H9 (cell line): ENCODE measurements at regions not wholly inside any gene's neighbourhood (a gene's known extent, or its start where the extent isn't known, plus 50 kb on each side); places are given as distances from the start of the nearest gene placed in this dataset.

Experiments
- DNase-seq: peaks from one replicate; pipeline ENCODE4 v3.0.0-alpha.2; 2017
- H2AFZ ChIP-seq: one replicate; pipeline ENCODE4 v1.6.1; 2013; ENCODE audit warnings: mild to moderate bottlenecking, low read length, control low read depth, moderate library complexity
- H2AK5ac ChIP-seq: 2 replicates; pipeline ENCODE4 v1.6.1; 2013; ENCODE audit warnings: low read length, control low read depth, mixed read lengths; ENCODE audit not compliant: insufficient read length
- H2BK120ac ChIP-seq: one replicate; pipeline ENCODE4 v1.6.1; 2013; ENCODE audit warnings: low read depth, mild to moderate bottlenecking, low read length, control low read depth, inconsistent platforms; ENCODE audit not compliant: poor library complexity, severe bottlenecking
- H2BK12ac ChIP-seq: 2 replicates; pipeline ENCODE4 v1.6.1; 2013; ENCODE audit warnings: low read length, control low read depth, mixed read lengths, low read depth; ENCODE audit not compliant: insufficient read length
- H2BK15ac ChIP-seq: 2 replicates; pipeline ENCODE4 v1.6.1; 2013; ENCODE audit warnings: low read depth, low read length, control low read depth
- H2BK20ac ChIP-seq: one replicate; pipeline ENCODE4 v1.6.1; 2013; ENCODE audit warnings: low read depth, mild to moderate bottlenecking, low read length, control low read depth, inconsistent platforms; ENCODE audit not compliant: poor library complexity, severe bottlenecking
- H2BK5ac ChIP-seq: 2 replicates; pipeline ENCODE4 v1.6.1; 2013; ENCODE audit warnings: low read length, control low read depth, mixed read lengths; ENCODE audit not compliant: insufficient read length
- H3K14ac ChIP-seq: 2 replicates; pipeline ENCODE4 v1.6.1; 2013; ENCODE audit warnings: low read length, control low read depth; ENCODE audit not compliant: insufficient read depth
- H3K18ac ChIP-seq: 2 replicates; pipeline ENCODE4 v1.6.1; 2013; ENCODE audit warnings: low read depth, mild to moderate bottlenecking, mixed read lengths, low read length, control low read depth; ENCODE audit not compliant: insufficient read length
- H3K23ac ChIP-seq: 2 replicates; pipeline ENCODE4 v1.6.1; 2013; ENCODE audit warnings: low read length, control low read depth, mixed read lengths, low read depth; ENCODE audit not compliant: insufficient read length
- H3K23me2 ChIP-seq: 2 replicates; pipeline ENCODE4 v1.6.1; 2013; ENCODE audit warnings: low read depth, mild to moderate bottlenecking, mixed read lengths, low read length, control low read depth; ENCODE audit not compliant: insufficient read length, poor library complexity, severe bottlenecking
- H3K27ac ChIP-seq: 2 replicates; pipeline ENCODE4 v1.5.1; 2013; ENCODE audit warnings: low read length, control low read depth, mixed read lengths, low read depth; ENCODE audit not compliant: insufficient read length
- H3K27me3 ChIP-seq: 2 replicates; pipeline ENCODE4 v1.6.1; 2013; ENCODE audit warnings: low read length, control low read depth, inconsistent platforms; ENCODE audit not compliant: insufficient read depth
- H3K4ac ChIP-seq: 2 replicates; pipeline ENCODE4 v1.6.1; 2013; ENCODE audit warnings: low read depth, mild to moderate bottlenecking, control low read depth, inconsistent platforms, low read length, moderate library complexity
- H3K4me1 ChIP-seq: 2 replicates; pipeline ENCODE4 v1.6.1; 2013; ENCODE audit warnings: low read length, control low read depth, inconsistent platforms; ENCODE audit not compliant: insufficient read depth
- H3K4me2 ChIP-seq: 2 replicates; pipeline ENCODE4 v1.6.1; 2013; ENCODE audit warnings: low read length, control low read depth, mixed read lengths; ENCODE audit not compliant: insufficient read length, insufficient read depth
- H3K56ac ChIP-seq: 2 replicates; pipeline ENCODE4 v1.6.1; 2013; ENCODE audit warnings: low read depth, mild to moderate bottlenecking, mixed read lengths, low read length, control low read depth; ENCODE audit not compliant: insufficient read length
- H3K79me1 ChIP-seq: 2 replicates; pipeline ENCODE4 v1.6.1; 2013; ENCODE audit warnings: low read depth, mild to moderate bottlenecking, moderate library complexity, low read length, control low read depth, inconsistent platforms; ENCODE audit not compliant: insufficient read depth, poor library complexity, severe bottlenecking
- H3K79me2 ChIP-seq: 2 replicates; pipeline ENCODE4 v1.6.1; 2013; ENCODE audit warnings: low read length, control low read depth, inconsistent platforms; ENCODE audit not compliant: insufficient read depth
- H3K9ac ChIP-seq: 2 replicates; pipeline ENCODE4 v1.6.1; 2013; ENCODE audit warnings: low read length, control low read depth, mixed read lengths; ENCODE audit not compliant: insufficient read length; ENCODE audit errors: extremely low read depth
- H3K9me3 ChIP-seq: one replicate; pipeline ENCODE4 v1.6.1; 2013; ENCODE audit warnings: low read depth, low read length, inconsistent platforms; ENCODE audit not compliant: control insufficient read depth
- H3T11ph ChIP-seq: one replicate; pipeline ENCODE4 v1.6.1; 2013; ENCODE audit warnings: mild to moderate bottlenecking, low read length, control low read depth, inconsistent platforms
- H4K20me1 ChIP-seq: one replicate; pipeline ENCODE4 v1.6.1; 2013; ENCODE audit not compliant: control insufficient read depth, insufficient read length, insufficient read depth
- H4K5ac ChIP-seq: 2 replicates; pipeline ENCODE4 v1.6.1; 2013; ENCODE audit warnings: low read depth, mild to moderate bottlenecking, mixed read lengths, low read length, control low read depth; ENCODE audit not compliant: insufficient read length
- H4K8ac ChIP-seq: replicated peaks from 2 replicates; pipeline ENCODE4 v1.6.1; 2013; ENCODE audit warnings: low read length, control low read depth, mixed read lengths, low read depth; ENCODE audit not compliant: insufficient read length
- H4K91ac ChIP-seq: 2 replicates; pipeline ENCODE4 v1.6.1; 2013; ENCODE audit warnings: low read depth, mild to moderate bottlenecking, moderate library complexity, mixed read lengths, low read length, control low read depth; ENCODE audit not compliant: insufficient read length
- H3K27ac Mint-ChIP-seq, 3 experiments: 2 replicates in 2 of 3; 3 replicates in 1 of 3; pipeline ENCODE4 v1.8.0; 2020 to 2021; ENCODE audit warnings: mixed read lengths in 3 of 3, mild to moderate bottlenecking in 1 of 3, moderate library complexity in 1 of 3
- H3K27me3 Mint-ChIP-seq: 2 replicates; pipeline ENCODE4 v1.8.0; 2021; ENCODE audit warnings: low read depth, mild to moderate bottlenecking, moderate library complexity, mixed read lengths
- H3K36me3 Mint-ChIP-seq, 3 experiments: 2 replicates in 2 of 3; 3 replicates in 1 of 3; pipeline ENCODE4 v1.8.0; 2020 to 2021; ENCODE audit warnings: low read depth in 3 of 3, mixed read lengths in 3 of 3; ENCODE audit not compliant: insufficient read depth in 1 of 3
- H3K4me1 Mint-ChIP-seq, 2 experiments: 2 replicates each; pipeline ENCODE4 v1.8.0; 2020; ENCODE audit warnings: mixed read lengths in 2 of 2
- H3K4me3 Mint-ChIP-seq, 2 experiments: 2 replicates in 1 of 2; 3 replicates in 1 of 2; pipeline ENCODE4 v1.8.0; 2020 to 2021; ENCODE audit warnings: mild to moderate bottlenecking in 2 of 2, mixed read lengths in 2 of 2, moderate library complexity in 1 of 2
- H3K9me3 Mint-ChIP-seq, 2 experiments: 2 replicates in 1 of 2; 3 replicates in 1 of 2; pipeline ENCODE4 v1.8.0; 2020; ENCODE audit warnings: mild to moderate bottlenecking in 2 of 2, mixed read lengths in 2 of 2, moderate library complexity in 1 of 2
- WGBS: extraction: QIAGEN DNeasy Blood & Tissue Kit; methylation state at CpG from one replicate; pipeline ENCODE4 v1.1.7; 2013; ENCODE audit warnings: missing lambda C conversion rate, low lambda C conversion rate, mixed read lengths; ENCODE audit not compliant: insufficient read length; ENCODE audit errors: extremely low coverage; 5-methylcytosine and 5-hydroxymethylcytosine counted together
- TF ChIP-seq, protein P1 (sequence below): fragments of 200-600 bp; sonication (generic); conservative IDR thresholded peaks from 3 replicates; pipeline ENCODE4 v1.8.0; 2021; ENCODE audit warnings: antibody characterized with exemption, mild to moderate bottlenecking

GRCh38 chr2:2405780-2406179 lies 74.7 kb upstream of the MYT1L start:
- no CpG with 5 or more reads among the region's 1 CpG for WGBS

More at GRCh38 chr2:2405780-2406179, 74.7 kb upstream of the MYT1L start:
- no peak overlapping the region for H2BK20ac ChIP-seq
- no peak overlapping the region for H2BK12ac ChIP-seq
- no peaks in the 10 kb centered on the region for H3K79me1 ChIP-seq
- no peak overlapping the region for H2BK5ac ChIP-seq
- peaks cover 2 to 4% of the 10 kb centered on the region in 2 experiments; a peak in 1 of 4 replicates for H3K4me1 Mint-ChIP-seq
- no peaks in the 10 kb centered on the region for H3K27me3 ChIP-seq
- H3K23me2 ChIP-seq = no peaks in the 10 kb centered on the region
- H3K4me2 ChIP-seq = no peak overlapping the region
- no peak overlapping the region for H2AK5ac ChIP-seq
- no peak overlapping the region for H4K91ac ChIP-seq
- peaks cover 5 to 7% of the 10 kb centered on the region in 2 experiments; a peak in 4 of 5 replicates for H3K9me3 Mint-ChIP-seq
- H3K27ac ChIP-seq = no peak overlapping the region
- H3K36me3 Mint-ChIP-seq = peaks cover 0 to 3% (median 0%) of the 10 kb centered on the region in 3 experiments; a peak in 1 of 7 replicates
- no peak overlapping the region for H3K9ac ChIP-seq
- no peak overlapping the region for H2BK15ac ChIP-seq
- H3K4ac ChIP-seq = no peak overlapping the region
- no peak for DNase-seq
- H2AFZ ChIP-seq = no peak overlapping the region
- H4K8ac ChIP-seq = no peak overlapping the region
- H3K4me3 Mint-ChIP-seq = no peak overlapping the region
- no peak overlapping the region for H3K23ac ChIP-seq
- H3K18ac ChIP-seq = no peak overlapping the region
- H3K14ac ChIP-seq = no peak overlapping the region
- no peaks in the 10 kb centered on the region for H3K4me1 ChIP-seq
- H4K20me1 ChIP-seq = no peaks in the 10 kb centered on the region
- no peaks in the 10 kb centered on the region for H3K27me3 Mint-ChIP-seq
- no peak overlapping the region for H3K27ac Mint-ChIP-seq
- H3K9me3 ChIP-seq = no peaks in the 10 kb centered on the region
- H3K79me2 ChIP-seq = no peaks in the 10 kb centered on the region
- TF ChIP-seq, protein P1, sequence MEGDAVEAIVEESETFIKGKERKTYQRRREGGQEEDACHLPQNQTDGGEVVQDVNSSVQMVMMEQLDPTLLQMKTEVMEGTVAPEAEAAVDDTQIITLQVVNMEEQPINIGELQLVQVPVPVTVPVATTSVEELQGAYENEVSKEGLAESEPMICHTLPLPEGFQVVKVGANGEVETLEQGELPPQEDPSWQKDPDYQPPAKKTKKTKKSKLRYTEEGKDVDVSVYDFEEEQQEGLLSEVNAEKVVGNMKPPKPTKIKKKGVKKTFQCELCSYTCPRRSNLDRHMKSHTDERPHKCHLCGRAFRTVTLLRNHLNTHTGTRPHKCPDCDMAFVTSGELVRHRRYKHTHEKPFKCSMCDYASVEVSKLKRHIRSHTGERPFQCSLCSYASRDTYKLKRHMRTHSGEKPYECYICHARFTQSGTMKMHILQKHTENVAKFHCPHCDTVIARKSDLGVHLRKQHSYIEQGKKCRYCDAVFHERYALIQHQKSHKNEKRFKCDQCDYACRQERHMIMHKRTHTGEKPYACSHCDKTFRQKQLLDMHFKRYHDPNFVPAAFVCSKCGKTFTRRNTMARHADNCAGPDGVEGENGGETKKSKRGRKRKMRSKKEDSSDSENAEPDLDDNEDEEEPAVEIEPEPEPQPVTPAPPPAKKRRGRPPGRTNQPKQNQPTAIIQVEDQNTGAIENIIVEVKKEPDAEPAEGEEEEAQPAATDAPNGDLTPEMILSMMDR = no peak
- H2BK120ac ChIP-seq = no peak overlapping the region
- no peak overlapping the region for H3T11ph ChIP-seq
- no peak overlapping the region for H4K5ac ChIP-seq
- no peak overlapping the region for H3K56ac ChIP-seq
